Bronchial epithelial cell (primary cell): ENCODE measurements at regions not wholly inside any gene's neighbourhood (a gene's known extent, or its start where the extent isn't known, plus 50 kb on each side); places are given as distances from the start of the nearest gene placed in this dataset.

Experiments used
- DNase-seq: peaks from one replicate; pipeline ENCODE4 v3.0.0-alpha.2; 2010; ENCODE audit warnings: low read depth
- FAIRE-seq: peaks from 2 replicates; lab custom pipeline; 2011; peaks lifted over from hg19 to GRCh38; lab: Jason Lieb, UNC
- H3K27me3 ChIP-seq: 2 replicates; pipeline ENCODE4 v1.5.1; 2011; ENCODE audit warnings: low read length; ENCODE audit not compliant: control insufficient read depth, insufficient read depth
- H3K36me3 ChIP-seq: 2 replicates; pipeline ENCODE4 v1.5.1; 2011; ENCODE audit warnings: low read length; ENCODE audit not compliant: control insufficient read depth, insufficient read depth
- H3K4me3 ChIP-seq: 2 replicates; pipeline ENCODE4 v1.5.1; 2011; ENCODE audit warnings: mild to moderate bottlenecking, low read depth, low read length, control low read depth
- TF ChIP-seq, protein P1 (sequence below): IDR thresholded peaks from 2 replicates; pipeline ENCODE4 v1.5.1; 2011; ENCODE audit warnings: mild to moderate bottlenecking, moderate library complexity, low read length, control low read depth, inconsistent platforms; ENCODE audit not compliant: insufficient read depth, severe bottlenecking

- TF ChIP-seq, protein P1, sequence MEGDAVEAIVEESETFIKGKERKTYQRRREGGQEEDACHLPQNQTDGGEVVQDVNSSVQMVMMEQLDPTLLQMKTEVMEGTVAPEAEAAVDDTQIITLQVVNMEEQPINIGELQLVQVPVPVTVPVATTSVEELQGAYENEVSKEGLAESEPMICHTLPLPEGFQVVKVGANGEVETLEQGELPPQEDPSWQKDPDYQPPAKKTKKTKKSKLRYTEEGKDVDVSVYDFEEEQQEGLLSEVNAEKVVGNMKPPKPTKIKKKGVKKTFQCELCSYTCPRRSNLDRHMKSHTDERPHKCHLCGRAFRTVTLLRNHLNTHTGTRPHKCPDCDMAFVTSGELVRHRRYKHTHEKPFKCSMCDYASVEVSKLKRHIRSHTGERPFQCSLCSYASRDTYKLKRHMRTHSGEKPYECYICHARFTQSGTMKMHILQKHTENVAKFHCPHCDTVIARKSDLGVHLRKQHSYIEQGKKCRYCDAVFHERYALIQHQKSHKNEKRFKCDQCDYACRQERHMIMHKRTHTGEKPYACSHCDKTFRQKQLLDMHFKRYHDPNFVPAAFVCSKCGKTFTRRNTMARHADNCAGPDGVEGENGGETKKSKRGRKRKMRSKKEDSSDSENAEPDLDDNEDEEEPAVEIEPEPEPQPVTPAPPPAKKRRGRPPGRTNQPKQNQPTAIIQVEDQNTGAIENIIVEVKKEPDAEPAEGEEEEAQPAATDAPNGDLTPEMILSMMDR, result no peak
- no peak for DNase-seq
- Histone ChIP-seq H3K36me3 (no peaks in the 10 kb centered on the region), H3K27me3 (no peaks in the 10 kb centered on the region), H3K4me3 (no peak overlapping the region)
- no peak for FAIRE-seq
Measured at GRCh38 chr14:50041980-50042379, 74.4 kb downstream of the VCPKMT start.

- Histone ChIP-seq H3K27me3 (no peaks in the 10 kb centered on the region), H3K4me3 (no peak overlapping the region), H3K36me3 (no peaks in the 10 kb centered on the region)
- TF ChIP-seq, protein P1, result no peak
- FAIRE-seq, result no peak
- no peak for DNase-seq
Measured at GRCh38 chr14:50044042-50044651, 72.2 kb downstream of the VCPKMT start.

- peak; percentile 66 for DNase-seq
Measured at GRCh38 chr14:50045039-50045711, 71.2 kb downstream of the VCPKMT start.

GRCh38 chr14:50045837-50046236 lies 70.5 kb downstream of the VCPKMT start:
- no peak for FAIRE-seq
- H3K27me3 ChIP-seq, result no peaks in the 10 kb centered on the region
- H3K36me3 ChIP-seq, result no peaks in the 10 kb centered on the region
- TF ChIP-seq, protein P1, result no peak
- no peak overlapping the region for H3K4me3 ChIP-seq
- no peak for DNase-seq

More at GRCh38 chr14:50045039-50045711, 71.2 kb downstream of the VCPKMT start:
- Histone ChIP-seq H3K36me3 (no peaks in the 10 kb centered on the region), H3K27me3 (no peaks in the 10 kb centered on the region), H3K4me3 (no peak overlapping the region)
- TF ChIP-seq, protein P1, result no peak
- FAIRE-seq, result no peak

DNA sequence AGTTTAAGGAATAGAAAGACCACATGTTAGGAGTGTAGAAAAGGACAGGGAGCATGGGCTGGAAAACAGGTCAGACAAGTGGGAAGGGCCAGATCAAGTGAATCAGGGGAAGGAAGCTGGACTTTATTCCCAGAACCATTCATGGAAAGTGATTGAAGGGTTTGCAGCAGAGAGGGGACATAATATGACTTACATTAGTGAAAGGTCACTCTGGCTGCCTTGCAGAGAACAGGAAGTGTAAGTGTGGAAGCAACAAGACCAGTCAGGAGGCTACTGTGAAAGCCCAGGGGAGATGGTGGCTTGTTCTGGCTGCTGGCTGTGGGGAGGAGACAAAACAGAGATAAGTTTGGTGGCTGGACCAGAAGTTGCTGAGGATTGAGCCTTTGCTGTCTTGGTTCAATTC lies 69.1 kb downstream of the VCPKMT start:
- H3K36me3 ChIP-seq, result no peaks in the 10 kb centered on the region
- FAIRE-seq, result no peak
- H3K4me3 ChIP-seq, result no peak overlapping the region
- no peaks in the 10 kb centered on the region for H3K27me3 ChIP-seq
- TF ChIP-seq, protein P1, result no peak
- peak; percentile 35 for DNase-seq
